SK-N-SH (cell line): ENCODE measurements at regions not wholly inside any gene's neighbourhood (a gene's known extent, or its start where the extent isn't known, plus 50 kb on each side); places are given as distances from the start of the nearest gene placed in this dataset.

Experiments used
- CTCF ChIA-PET: fragments of 300-600, 350-600 bp; formaldehyde crosslinking; extraction: SDS; loops from one replicate; lab custom pipeline; 2021; lab: Yijun Ruan, JAX
- POLR2A ChIA-PET: fragments of 350-600 bp; sonication (Branson Sonifier 250); formaldehyde crosslinking; extraction: SDS; loops from one replicate; lab custom pipeline; 2020; ENCODE audit warnings: antibody characterized with exemption, inconsistent platforms; lab: Yijun Ruan, JAX
- DNase-seq: peaks from one replicate; pipeline ENCODE4 v3.0.0; 2012
- H2AFZ ChIP-seq: fragments of 200-600 bp; sonication (generic); 2 replicates; pipeline ENCODE4 v1.8.1; 2016; ENCODE audit warnings: antibody characterized with exemption, mild to moderate bottlenecking, low read depth
- H3F3A ChIP-seq: fragments of 200-600 bp; sonication (generic); replicated peaks from 2 replicates; pipeline ENCODE3; 2016; ENCODE audit warnings: antibody characterized with exemption, mild to moderate bottlenecking; ENCODE audit not compliant: insufficient read depth
- H3K27ac ChIP-seq, 2 experiments: fragments of 200-500 bp in 1 of 2; fragments of 200-600 bp in 1 of 2; sonication (Bioruptor generic) in 1 of 2; sonication (generic), shearing (Covaris generic) in 1 of 2; 2 replicates each; pipeline versions ENCODE4 v1.5.1 to v1.6.1; 2014 to 2016; ENCODE audit warnings: low read depth in 2 of 2, inconsistent platforms in 1 of 2, low read length in 1 of 2, mild to moderate bottlenecking in 1 of 2, mixed read lengths in 1 of 2
- H3K27me3 ChIP-seq: fragments of 200-600 bp; sonication (generic), shearing (Covaris generic); 2 replicates; pipeline ENCODE4 v1.6.1; 2016; ENCODE audit warnings: mixed run types; ENCODE audit not compliant: insufficient read depth
- H3K36me3 ChIP-seq, 2 experiments: fragments of 200-500 bp in 1 of 2; fragments of 200-600 bp in 1 of 2; sonication (Bioruptor generic) in 1 of 2; sonication (generic) in 1 of 2; replicated peaks in 1 of 2; 2 replicates each; pipeline versions ENCODE3 to v1.5.1; 2014 to 2016; ENCODE audit warnings: low read length in 1 of 2, mild to moderate bottlenecking in 1 of 2; ENCODE audit not compliant: insufficient read depth in 2 of 2, control insufficient read depth in 1 of 2
- H3K4me1 ChIP-seq, 2 experiments: fragments of 200-500 bp in 1 of 2; fragments of 200-600 bp in 1 of 2; sonication (Bioruptor generic) in 1 of 2; sonication (generic), shearing (Covaris generic) in 1 of 2; 2 replicates each; pipeline versions ENCODE4 v1.5.1 to v1.6.1; 2014 to 2016; ENCODE audit warnings: low read depth in 1 of 2, low read length in 1 of 2, mixed run types in 1 of 2; ENCODE audit not compliant: insufficient read depth in 2 of 2, control insufficient read depth in 1 of 2
- H3K4me2 ChIP-seq: fragments of 200-600 bp; sonication (generic), shearing (Covaris generic); 2 replicates; pipeline ENCODE4 v1.6.1; 2017; ENCODE audit warnings: mixed run types
- H3K4me3 ChIP-seq, 2 experiments: fragments of 200-500 bp in 1 of 2; fragments of 200-600 bp in 1 of 2; sonication (Bioruptor generic) in 1 of 2; sonication (generic), shearing (Covaris generic) in 1 of 2; 2 replicates each; pipeline versions ENCODE4 v1.5.1 to v1.8.1; 2014 to 2016; ENCODE audit warnings: low read depth in 2 of 2, inconsistent platforms in 1 of 2, low read length in 1 of 2, mild to moderate bottlenecking in 1 of 2, mixed read lengths in 1 of 2, moderate library complexity in 1 of 2
- H3K79me2 ChIP-seq: fragments of 200-600 bp; sonication (generic); 2 replicates; pipeline ENCODE4 v1.8.1; 2017; ENCODE audit warnings: mild to moderate bottlenecking; ENCODE audit not compliant: insufficient read depth
- H3K9ac ChIP-seq: fragments of 200-600 bp; sonication (generic); 2 replicates; pipeline ENCODE4 v1.6.1; 2017; ENCODE audit warnings: mixed run types
- H3K9me2 ChIP-seq: fragments of 200-600 bp; sonication (generic); 2 replicates; pipeline ENCODE4 v1.6.1; 2017; ENCODE audit warnings: mixed run types
- H3K9me3 ChIP-seq: fragments of 200-600 bp; sonication (generic); 2 replicates; pipeline ENCODE4 v1.6.1; 2017; ENCODE audit warnings: mixed run types, mild to moderate bottlenecking, moderate library complexity
- H4K20me1 ChIP-seq: fragments of 200-600 bp; sonication (generic); 2 replicates; pipeline ENCODE4 v1.6.1; 2017; ENCODE audit warnings: mild to moderate bottlenecking, mixed run types; ENCODE audit not compliant: insufficient read depth
- EP300 ChIP-seq, 2 experiments: IDR thresholded peaks; 2 replicates each; pipeline versions ENCODE4 v1.4.0 to v1.6.1; 2012; ENCODE audit warnings: borderline replicate concordance in 1 of 2, low read depth in 1 of 2, low read length in 1 of 2
- EZH2phosphoT487 ChIP-seq: fragments of 200-600 bp; sonication (generic); IDR thresholded peaks from 2 replicates; pipeline ENCODE4 v1.6.1; 2017; ENCODE audit warnings: low read depth, mixed run types, mild to moderate bottlenecking, antibody characterized with exemption, moderate library complexity, borderline replicate concordance
- FOXJ3 ChIP-seq: sonication (generic); formaldehyde crosslinking; IDR thresholded peaks from 2 replicates; pipeline ENCODE4 v1.5.1; 2020; ENCODE audit warnings: mild to moderate bottlenecking, missing genetic modification reagents
- GATA2 ChIP-seq: sonication (generic); formaldehyde crosslinking; IDR thresholded peaks from 2 replicates; pipeline ENCODE4 v1.5.0; 2020; ENCODE audit warnings: mild to moderate bottlenecking, missing genetic modification reagents
- JUND ChIP-seq: IDR thresholded peaks from 2 replicates; pipeline ENCODE4 v1.4.0; 2012
- MAX ChIP-seq: IDR thresholded peaks from 2 replicates; pipeline ENCODE4 v1.4.0; 2012; ENCODE audit warnings: low read depth
- MXI1 ChIP-seq: IDR thresholded peaks from 2 replicates; pipeline ENCODE4 v1.6.1; 2012; ENCODE audit warnings: mild to moderate bottlenecking, low read depth, low read length, improper control_type of control experiment
- NFIC ChIP-seq: IDR thresholded peaks from 2 replicates; pipeline ENCODE4 v1.4.0; 2012; ENCODE audit warnings: borderline replicate concordance
- TAF1 ChIP-seq: IDR thresholded peaks from 2 replicates; pipeline ENCODE4 v1.6.1; 2012; ENCODE audit warnings: low read depth, mild to moderate bottlenecking, low read length, moderate library complexity, borderline replicate concordance
- TCF12 ChIP-seq: IDR thresholded peaks from 2 replicates; pipeline ENCODE4 v1.4.0; 2012
- TEAD4 ChIP-seq: IDR thresholded peaks from 2 replicates; pipeline ENCODE4 v1.4.0; 2012; ENCODE audit warnings: mild to moderate bottlenecking, borderline replicate concordance; ENCODE audit not compliant: insufficient read depth
- USF2 ChIP-seq: fragments of 150-350 bp; IDR thresholded peaks from 2 replicates; pipeline ENCODE4 v1.6.1; 2017; ENCODE audit warnings: antibody characterized with exemption, low read length, low read depth, borderline replicate concordance
- ZBTB33 ChIP-seq: IDR thresholded peaks from 2 replicates; pipeline ENCODE4 v1.4.0; 2012; ENCODE audit warnings: low read depth, borderline replicate concordance
- WGBS: methylation state at CpG from one replicate; pipeline ENCODE4 v1.1.6; 2017; ENCODE audit warnings: low lambda C conversion rate; 5-methylcytosine and 5-hydroxymethylcytosine counted together

- Histone ChIP-seq H3K4me2 (no peak overlapping the region), H3K36me3 (no peaks in the 10 kb centered on the region), H3K9me2 (no peaks in the 10 kb centered on the region), H3F3A (no peaks in the 10 kb centered on the region), H3K4me3 (no peak overlapping the region), H3K4me1 (no peaks in the 10 kb centered on the region), H3K27ac (no peak overlapping the region), H3K9me3 (no peaks in the 10 kb centered on the region), H3K9ac (no peak overlapping the region), H3K27me3 (no peaks in the 10 kb centered on the region; the same call in 1 of the 2 replicates), H2AFZ (no peak overlapping the region), H3K79me2 (no peaks in the 10 kb centered on the region), H4K20me1 (no peaks in the 10 kb centered on the region)
- ChIA-PET CTCF (no interaction called here), POLR2A (no interaction called here)
- WGBS, result 12% methylated on average over 6 of the region's 6 CpGs
- DNase-seq, result no peak
- TF ChIP-seq FOXJ3 (CRISPR knock-in tag), result no peak
- TF ChIP-seq GATA2 (CRISPR knock-in tag), result no peak
- no peak for TF ChIP-seq TCF12
- no peak for TF ChIP-seq TEAD4
- no peak for TF ChIP-seq JUND
- TF ChIP-seq ZBTB33, result no peak
- no peak for TF ChIP-seq USF2
- no peak for TF ChIP-seq MAX
- no peak for TF ChIP-seq TAF1
These were observed 497.1 kb downstream of the SMARCA1 start for GRCh38 chrX:129026202-129026601.

GRCh38 chrX:129025376-129025775, 497.9 kb downstream of the SMARCA1 start:
- no peak for DNase-seq
- no peaks in the 10 kb centered on the region for H3K9me2 ChIP-seq
- POLR2A ChIA-PET, result no interaction called here

More at GRCh38 chrX:129025376-129025775, 497.9 kb downstream of the SMARCA1 start:
- CTCF ChIA-PET, result no interaction called here
- no peaks in the 10 kb centered on the region for H3K36me3 ChIP-seq
- H3F3A ChIP-seq, result no peaks in the 10 kb centered on the region
- H2AFZ ChIP-seq, result no peak overlapping the region
- no peaks in the 10 kb centered on the region for H3K79me2 ChIP-seq
- no peaks in the 10 kb centered on the region for H4K20me1 ChIP-seq
- H3K4me1 ChIP-seq, result no peaks in the 10 kb centered on the region
- WGBS, result 3% methylated on average over 4 of the region's 4 CpGs
- H3K4me2 ChIP-seq, result no peak overlapping the region
- no peak overlapping the region for H3K4me3 ChIP-seq
- H3K9ac ChIP-seq, result no peak overlapping the region
- no peaks in the 10 kb centered on the region; the same call in 1 of the 2 replicates for H3K27me3 ChIP-seq
- TF ChIP-seq EP300 (IDR thresholded peaks at IDR 0.05; ENCODE audit: borderline replicate concordance in 1 of 2, low read depth in 1 of 2, low read length in 1 of 2) (no peak), MXI1 (no peak), EZH2phosphoT487 (no peak), NFIC (no peak), ZBTB33 (no peak), FOXJ3 (CRISPR knock-in tag) (no peak)
- TF ChIP-seq, all 33 proteins: peak for 0
- Histone ChIP-seq H3K9me3 (no peaks in the 10 kb centered on the region), H3K27ac (no peak overlapping the region)
